ENCODE measurements at regions not wholly inside any gene's neighbourhood (a gene's known extent, or its start where the extent isn't known, plus 50 kb on each side); places are given as distances from the start of the nearest gene placed in this dataset.

- DNase-seq: no peak
These were observed 141.9 kb upstream of the SLC7A14 start for GRCh38 chr3:170727754-170728153.

DNA sequence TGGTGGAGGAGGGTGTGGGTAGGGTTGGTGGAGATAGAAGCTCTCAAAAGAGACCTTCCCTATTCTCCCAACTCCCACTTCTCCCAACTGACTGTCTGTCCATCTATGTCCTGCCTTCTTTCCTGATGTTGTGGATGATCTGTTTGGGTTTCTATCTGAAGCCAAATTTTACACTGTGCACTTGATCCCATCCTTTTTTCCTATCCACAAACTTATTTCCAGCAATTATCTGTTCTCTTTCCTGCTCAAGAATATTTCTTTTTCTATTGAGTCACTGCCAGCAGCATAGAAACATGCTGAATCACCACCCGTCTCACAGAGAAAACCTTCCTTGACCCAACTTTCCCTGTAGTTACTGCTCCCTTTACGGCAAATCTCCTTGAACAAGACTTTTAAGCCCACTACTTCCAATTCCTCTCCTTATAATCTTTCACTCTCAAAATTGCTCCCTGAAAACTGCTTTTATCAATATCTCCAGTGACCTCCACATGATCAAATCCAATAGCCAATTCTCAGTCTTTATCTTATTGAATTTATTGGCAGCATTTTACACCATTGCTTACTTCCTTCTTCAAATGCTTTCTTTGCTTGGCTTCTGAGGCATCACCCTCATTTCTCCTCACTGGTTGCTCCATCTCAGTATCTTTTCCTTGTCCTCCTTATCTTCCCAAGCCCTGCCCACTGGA is 141.2 kb upstream of the SLC7A14 start:
- no peak for DNase-seq

GRCh38 chr3:170725285-170725731 is 139.4 kb upstream of the SLC7A14 start:
- DNase-seq: no peak

DNA sequence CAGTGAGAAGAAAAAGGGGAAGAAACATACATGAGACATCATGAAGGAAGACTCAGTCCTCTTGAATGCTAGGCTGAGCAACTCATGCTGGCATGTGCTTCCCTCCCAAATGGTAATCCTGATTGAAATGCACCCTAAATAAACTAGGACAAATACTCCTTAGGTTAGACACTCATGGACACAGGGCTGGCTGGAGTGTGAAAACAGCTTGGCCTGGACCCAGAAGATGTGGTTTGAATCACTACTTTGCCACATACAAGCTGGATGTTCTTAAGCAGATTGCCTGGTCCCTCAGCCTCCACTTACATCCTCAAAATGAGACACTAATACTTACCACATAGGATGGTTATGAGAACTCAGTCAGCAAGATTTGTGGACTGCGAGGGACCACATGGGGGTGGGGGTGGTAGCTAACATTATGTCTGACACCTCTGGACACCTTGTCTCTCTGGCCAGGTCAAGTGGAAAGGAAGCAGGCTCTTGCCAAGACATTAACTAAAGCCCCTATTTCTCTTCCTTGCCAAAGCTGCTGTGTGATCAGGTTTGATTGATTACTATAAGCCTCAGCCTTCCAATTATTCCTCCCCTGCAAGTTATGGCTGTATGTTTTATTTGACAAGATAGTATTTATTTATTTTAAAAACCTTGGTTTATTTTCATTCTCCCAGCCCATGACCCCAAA is 138.9 kb upstream of the SLC7A14 start:
- no peak for DNase-seq

DNA sequence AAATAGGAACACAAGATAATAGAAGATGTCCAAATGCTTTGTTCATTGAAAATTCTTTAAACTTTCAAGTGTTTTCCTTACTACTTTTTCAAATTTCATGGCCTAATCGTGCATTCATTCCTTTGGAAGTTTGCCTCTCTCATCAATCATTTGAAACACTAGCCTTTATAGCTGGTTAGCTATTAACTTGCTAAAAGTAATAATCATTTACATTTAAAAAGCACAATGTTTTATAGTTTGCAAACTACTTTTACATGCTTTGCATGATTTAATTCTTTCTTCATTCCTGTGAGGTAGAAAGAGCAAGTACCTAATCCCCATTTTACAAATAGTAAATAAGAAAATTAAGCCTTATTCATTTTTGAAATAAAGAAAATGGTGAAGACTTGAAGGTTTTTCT is 137.4 kb upstream of the SLC7A14 start:
- DNase-seq: no peak

- DNase-seq: no peak
These were observed 135.7 kb upstream of the SLC7A14 start for GRCh38 chr3:170721563-170721962.

DNA sequence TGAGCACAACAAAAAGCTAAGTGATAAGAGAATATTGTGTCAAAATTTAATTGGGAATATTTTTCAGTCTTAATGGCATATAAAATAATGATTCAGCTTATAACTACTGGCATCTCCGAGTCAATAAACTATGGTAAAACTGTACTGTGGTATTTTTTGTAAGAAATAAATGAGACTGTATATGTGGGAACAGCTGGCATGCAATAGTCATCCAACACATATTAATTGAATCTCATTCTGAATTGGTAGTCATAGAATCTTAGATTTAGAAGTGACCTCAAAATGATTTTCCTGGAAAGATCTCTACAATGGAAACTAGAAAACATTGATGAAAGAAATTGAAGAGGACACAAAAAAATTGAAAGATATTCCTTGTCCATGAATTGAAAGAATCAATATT is 133.4 kb upstream of the SLC7A14 start:
- no peak for DNase-seq

DNA sequence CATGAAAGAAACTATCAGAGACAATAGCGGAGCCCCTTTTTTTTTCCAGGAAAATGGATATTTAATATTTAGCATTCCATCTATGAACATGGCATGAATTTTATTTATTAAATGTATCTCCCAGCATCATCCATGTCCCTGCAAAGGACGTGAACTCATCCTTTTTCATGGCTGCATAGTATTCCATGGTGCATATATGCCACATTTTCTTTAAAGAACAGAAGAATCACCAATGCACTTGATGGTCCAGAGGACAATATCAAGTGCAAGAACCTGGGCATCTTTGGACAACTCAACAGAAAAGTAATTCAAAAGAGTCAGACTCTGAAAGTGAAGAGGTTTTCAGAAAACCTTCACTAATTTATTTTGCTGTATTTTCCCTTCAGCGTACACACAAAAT is 133.0 kb upstream of the SLC7A14 start:
- no peak for DNase-seq

GRCh38 chr3:170717410-170718402 is 131.8 kb upstream of the SLC7A14 start:
- no peak for DNase-seq

DNA sequence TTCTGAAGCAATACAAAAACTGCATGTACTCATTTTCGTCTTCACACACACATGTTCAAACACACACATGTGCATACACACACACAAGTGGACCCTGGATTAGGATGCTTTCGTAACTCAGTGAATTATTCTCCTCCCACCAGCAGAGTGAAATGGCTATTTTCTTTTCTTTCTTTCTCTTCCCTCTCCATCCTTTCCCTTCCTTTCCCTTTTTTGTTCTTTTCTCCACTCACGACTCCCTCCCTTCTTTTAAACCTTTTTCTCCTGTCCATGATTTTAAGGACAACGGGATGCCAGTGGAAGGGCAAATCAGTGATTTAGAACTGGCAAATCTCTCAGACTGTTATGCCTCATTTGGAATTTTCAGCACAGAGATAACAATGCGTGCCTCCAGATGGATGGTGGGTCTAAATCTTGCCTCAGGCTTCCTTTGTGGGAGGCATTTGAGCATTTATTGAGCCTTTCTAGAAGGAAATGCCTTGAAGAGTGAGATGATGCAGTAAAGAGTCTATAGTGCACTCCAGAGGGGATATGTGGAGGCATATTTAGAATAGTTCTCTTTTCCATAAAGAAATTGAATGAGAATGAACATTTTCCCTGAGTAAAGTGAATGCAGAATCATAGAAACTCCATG is 130.4 kb upstream of the SLC7A14 start:
- no peak for DNase-seq

DNA sequence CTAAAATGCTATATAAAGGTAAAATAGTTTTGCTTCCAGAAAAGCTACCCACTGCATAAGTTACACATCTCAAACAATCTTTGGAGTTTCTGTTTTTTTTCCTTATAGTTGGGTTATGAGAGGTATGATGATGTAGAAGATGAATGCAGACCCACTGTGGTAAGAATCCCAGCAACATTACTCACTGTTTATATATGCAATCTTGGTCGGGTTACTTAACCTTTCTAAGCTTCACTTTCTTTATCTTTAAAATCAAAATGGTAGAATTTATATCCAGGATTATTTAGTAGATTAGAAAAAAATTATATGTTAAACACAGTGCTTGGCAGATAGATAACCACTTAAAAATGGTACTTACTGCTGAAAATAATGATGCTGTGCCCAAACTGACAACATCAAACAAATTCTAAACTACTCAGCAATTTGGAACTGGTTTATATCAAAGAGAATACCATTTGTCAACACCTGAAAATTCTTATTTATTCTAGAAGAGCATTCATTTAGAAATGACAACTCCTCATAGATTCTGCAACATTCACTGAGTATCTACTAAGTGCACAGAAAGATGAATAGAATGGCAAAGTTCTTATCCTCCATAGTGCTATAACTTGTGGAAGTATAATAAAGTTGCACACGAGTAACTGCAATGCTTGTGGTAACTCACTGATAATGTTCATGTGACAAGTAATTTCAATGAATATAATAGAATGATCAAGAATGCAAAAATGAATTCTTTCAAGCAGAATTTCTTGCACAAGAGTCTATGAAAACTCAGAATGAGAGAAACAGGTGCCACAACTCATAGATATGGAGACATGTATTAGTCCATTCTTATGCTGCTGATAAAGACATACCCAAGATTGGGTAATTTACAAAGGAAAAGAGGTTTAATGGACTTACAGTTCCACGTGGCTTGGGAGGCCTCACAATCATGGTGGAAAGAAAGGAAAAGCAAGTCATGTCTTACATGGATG is 129.0 kb upstream of the SLC7A14 start:
- DNase-seq: no peak

DNA sequence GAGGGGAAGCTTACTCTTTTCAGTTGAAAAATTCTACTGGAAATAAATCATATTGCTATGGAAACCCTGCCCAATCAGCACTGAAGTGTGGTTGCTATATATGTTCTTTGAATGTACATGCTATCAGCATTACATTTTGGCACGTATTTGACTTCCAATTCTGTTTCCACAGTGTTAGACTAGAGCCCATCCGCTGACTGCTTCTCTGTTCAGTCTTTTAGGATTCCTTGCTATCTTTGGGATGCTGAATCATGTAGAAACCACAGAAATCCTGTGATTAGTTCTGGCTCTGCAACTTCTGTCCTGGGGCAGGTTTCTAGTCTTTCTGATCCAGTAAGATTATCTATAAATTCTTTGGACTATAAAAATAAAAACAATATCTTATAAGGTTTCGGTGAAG is 128.2 kb upstream of the SLC7A14 start:
- no peak for DNase-seq

- DNase-seq: no peak
These were observed 127.8 kb upstream of the SLC7A14 start for GRCh38 chr3:170713653-170714052.

- no peak for DNase-seq
These were observed 126.9 kb upstream of the SLC7A14 start for GRCh38 chr3:170712798-170713197.

DNA sequence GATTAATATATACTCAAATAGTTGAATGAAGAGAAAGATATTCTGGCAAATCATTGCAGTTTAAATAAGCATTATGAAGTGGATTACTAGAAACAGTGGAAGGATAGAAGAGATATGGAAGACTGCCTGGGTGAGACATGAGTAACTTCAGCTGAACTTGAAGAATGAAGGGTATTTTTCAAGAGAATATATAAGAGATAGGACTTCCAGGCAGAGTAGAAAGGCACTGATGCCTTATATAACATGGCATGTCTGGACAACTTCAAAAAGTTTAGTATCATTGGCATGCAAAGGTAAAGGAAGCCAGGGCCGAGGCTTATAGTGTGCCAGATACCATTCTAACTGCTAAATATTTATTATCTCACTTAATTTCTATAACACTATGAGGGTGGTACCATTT is 126.5 kb upstream of the SLC7A14 start:
- DNase-seq: no peak

- DNase-seq: no peak
These were observed 125.9 kb upstream of the SLC7A14 start for GRCh38 chr3:170711786-170712185.

DNA sequence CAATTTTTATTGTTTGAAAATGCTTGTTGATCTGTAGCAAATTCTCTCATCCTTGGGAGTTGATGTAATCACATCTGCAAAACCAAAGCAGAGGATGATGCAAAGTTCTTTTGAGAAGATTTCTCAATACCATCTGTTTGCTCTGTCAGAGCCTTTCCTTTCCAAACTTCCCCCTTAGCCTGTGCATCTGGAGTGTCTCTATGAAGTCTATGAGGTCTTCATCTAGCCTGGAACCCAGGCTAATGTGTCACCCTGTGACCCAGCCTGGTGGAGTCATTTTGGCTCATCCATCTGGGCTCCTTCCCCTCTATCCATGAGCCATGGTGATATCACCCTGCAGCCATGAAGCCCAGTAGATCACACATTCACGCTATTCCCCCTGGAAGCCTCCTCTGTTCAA is 123.2 kb upstream of the SLC7A14 start:
- DNase-seq: no peak

DNA sequence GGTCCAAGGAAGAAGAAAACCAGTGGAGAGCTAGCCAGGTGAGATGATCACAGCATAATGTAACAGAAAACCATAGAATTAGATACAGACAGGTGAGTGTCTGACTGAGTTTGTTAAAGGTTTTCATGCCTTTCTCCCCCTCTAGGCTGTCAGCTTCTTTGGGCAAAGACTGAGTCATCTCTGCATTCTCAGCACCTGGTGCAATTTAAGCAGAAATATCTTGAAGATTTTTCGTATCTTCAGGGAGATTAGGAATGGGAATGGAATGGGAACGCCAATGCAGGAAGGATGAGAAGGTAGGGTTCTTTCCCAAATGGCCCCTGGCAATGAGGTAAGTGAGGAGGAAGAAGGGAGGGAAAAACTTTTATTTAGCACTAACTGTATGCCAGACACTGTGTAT is 122.0 kb upstream of the SLC7A14 start:
- no peak for DNase-seq

DNA sequence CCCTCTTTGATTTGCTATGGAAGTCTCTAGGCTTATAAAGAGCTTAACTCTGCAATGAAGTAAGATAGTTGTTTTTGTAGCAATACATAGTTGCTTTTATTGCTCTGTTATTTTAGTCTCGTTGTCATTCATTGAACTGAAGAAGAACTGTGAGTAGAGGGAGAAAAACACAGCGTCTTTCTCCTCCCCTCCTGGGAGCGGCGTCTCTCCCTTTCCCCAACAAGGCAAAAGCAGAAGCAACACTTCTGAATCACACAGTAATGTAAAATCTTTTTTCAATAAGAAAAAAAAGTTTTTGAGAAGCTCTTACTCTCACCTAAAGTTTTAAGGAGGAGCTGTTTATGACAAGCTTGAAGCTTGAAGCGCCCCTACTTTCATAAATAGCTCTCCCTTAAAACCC is 119.3 kb upstream of the SLC7A14 start:
- no peak for DNase-seq

DNA sequence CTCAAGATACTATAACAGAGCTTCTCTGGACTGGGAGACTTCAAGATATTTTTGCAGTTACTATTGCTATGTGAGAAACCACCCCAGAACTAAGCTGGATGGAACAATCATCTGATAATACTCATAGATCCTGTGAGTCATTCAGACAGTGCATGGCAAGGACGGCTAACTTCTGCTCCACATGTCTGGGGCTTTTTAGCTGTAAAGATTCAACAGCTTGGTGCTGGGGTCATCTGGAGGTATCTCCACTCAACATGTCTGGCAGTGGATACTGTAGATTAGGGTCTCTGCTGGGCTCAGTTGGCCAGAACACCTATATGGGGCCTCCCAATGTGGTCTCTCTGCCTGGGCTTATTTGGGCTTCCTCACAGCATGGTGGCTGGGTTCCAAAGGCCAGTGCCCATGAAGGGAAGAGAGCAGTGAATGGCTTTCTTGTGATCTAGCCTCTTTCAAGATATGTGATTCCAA is 117.3 kb upstream of the SLC7A14 start:
- DNase-seq: no peak

Data from stimulated activated CD4-positive, alpha-beta T cell treated with anti-CD3 and anti-CD28 coated beads, Interleukin-2, amount 100 ng/mL, for 48 hours (primary cell).